ENCODE measurements at regions not wholly inside any gene's neighbourhood (a gene's known extent, or its start where the extent isn't known, plus 50 kb on each side); places are given as distances from the start of the nearest gene placed in this dataset.
"Not testable (repeated sequence)": the region's sequence is repeated elsewhere in the genome, so short reads cannot be mapped to it uniquely, and the experiment has no call there.

GRCh38 chr13:89205856-89206520 is 1534.8 kb downstream of the SLITRK5 start:
- no peak for TF ChIP-seq CTCF (IDR thresholded peaks at IDR 0.05)
- no peaks in the 10 kb centered on the region for H3K9me3 ChIP-seq
- H3K36me3 ChIP-seq, result no peaks in the 10 kb centered on the region
- H3K27me3 ChIP-seq, result no peaks in the 10 kb centered on the region
- H3K4me3 ChIP-seq, result no peak overlapping the region
- no peaks in the 10 kb centered on the region for H3K4me1 ChIP-seq
- DNase-seq (ENCODE audit: low spot score in 2 of 2), result no peak
- intact Hi-C loops (cut with DNase I), result no loop called here
- H3K27ac ChIP-seq, result no peak overlapping the region

- Histone ChIP-seq H3K4me1 (no peaks in the 10 kb centered on the region), H3K27me3 (no peaks in the 10 kb centered on the region), H3K4me3 (no peak overlapping the region), H3K9me3 (no peaks in the 10 kb centered on the region), H3K27ac (no peak overlapping the region), H3K36me3 (no peaks in the 10 kb centered on the region)
- no peak for DNase-seq (ENCODE audit: low spot score in 2 of 2)
- TF ChIP-seq CTCF (IDR thresholded peaks at IDR 0.05), result no peak
- intact Hi-C loops (cut with DNase I), result no loop called here
Observed at GRCh38 chr13:89212186-89212585, 1541.0 kb downstream of the SLITRK5 start.

GRCh38 chr13:89214185-89214584 is 1543.0 kb downstream of the SLITRK5 start:
- no peak overlapping the region for H3K27ac ChIP-seq
- H3K9me3 ChIP-seq, result no peaks in the 10 kb centered on the region
- DNase-seq (ENCODE audit: low spot score in 2 of 2), result no peak
- H3K4me3 ChIP-seq, result no peak overlapping the region
- intact Hi-C loops (cut with DNase I), result no loop called here
- H3K27me3 ChIP-seq, result no peaks in the 10 kb centered on the region
- H3K4me1 ChIP-seq, result no peaks in the 10 kb centered on the region
- no peaks in the 10 kb centered on the region for H3K36me3 ChIP-seq
- no peak for TF ChIP-seq CTCF (IDR thresholded peaks at IDR 0.05)

- not testable (repeated sequence) for H3K36me3 ChIP-seq
Observed at GRCh38 chr13:89215319-89215718, 1544.1 kb downstream of the SLITRK5 start.

GRCh38 chr13:89217813-89218212 is 1546.6 kb downstream of the SLITRK5 start:
- H3K4me3 ChIP-seq, result no peak overlapping the region
- H3K36me3 ChIP-seq, result no peaks in the 10 kb centered on the region
- H3K27me3 ChIP-seq, result no peaks in the 10 kb centered on the region
- no peak for DNase-seq (ENCODE audit: low spot score in 2 of 2)
- peaks cover 0 to 12% of the 10 kb centered on the region in 2 donors for H3K9me3 ChIP-seq
- no peaks in the 10 kb centered on the region for H3K4me1 ChIP-seq
- H3K27ac ChIP-seq, result no peak overlapping the region
- no peak for TF ChIP-seq CTCF (IDR thresholded peaks at IDR 0.05)
- intact Hi-C loops (cut with DNase I), result no loop called here

More at GRCh38 chr13:89215319-89215718, 1544.1 kb downstream of the SLITRK5 start:
- H3K9me3 ChIP-seq; H3K27me3 ChIP-seq; H3K27ac ChIP-seq; H3K4me3 ChIP-seq; H3K4me1 ChIP-seq; intact Hi-C loops (cut with DNase I); DNase-seq (ENCODE audit: low spot score in 2 of 2): not testable (repeated sequence)

- Histone ChIP-seq H3K4me1 (no peaks in the 10 kb centered on the region), H3K36me3 (no peaks in the 10 kb centered on the region), H3K9me3 (peaks cover 0 to 12% of the 10 kb centered on the region in 2 donors), H3K27me3 (no peaks in the 10 kb centered on the region), H3K4me3 (no peak overlapping the region), H3K27ac (no peak overlapping the region)
- TF ChIP-seq CTCF (IDR thresholded peaks at IDR 0.05), result no peak
- intact Hi-C loops (cut with DNase I), result no loop called here
- no peak for DNase-seq (ENCODE audit: low spot score in 2 of 2)
Observed at GRCh38 chr13:89221557-89222158, 1550.5 kb downstream of the SLITRK5 start.
